Activated T-helper 1 cell treated with anti-CD3 and anti-CD28 coated beads, Interleukin-12 subunit alpha, Interleukin-12 subunit beta, Interleukin-2, Interleukin-4 antibody, amounts not matched to agents 30 ng/mL and 10 ng/mL and 1 ng/mL, durations not matched to agents 14 hours and 24 hours and 36 hours (primary cell): ENCODE measurements at regions not wholly inside any gene's neighbourhood (a gene's known extent, or its start where the extent isn't known, plus 50 kb on each side); places are given as distances from the start of the nearest gene placed in this dataset.

Source experiments
- DNase-seq: peaks from one replicate; pipeline ENCODE4 v3.0.0; 2021; ENCODE audit warnings: low spot score
- H3K27ac Mint-ChIP-seq: one replicate; pipeline ENCODE4 v1.8.0; 2021; ENCODE audit warnings: mild to moderate bottlenecking, mixed read lengths
- H3K27me3 Mint-ChIP-seq: one replicate; pipeline ENCODE4 v1.8.0; 2022; ENCODE audit warnings: mild to moderate bottlenecking, moderate library complexity, mixed read lengths; ENCODE audit not compliant: insufficient read depth
- H3K36me3 Mint-ChIP-seq: one replicate; pipeline ENCODE4 v1.8.0; 2021; ENCODE audit warnings: low read depth, mixed read lengths
- H3K4me1 Mint-ChIP-seq: one replicate; pipeline ENCODE4 v1.8.0; 2021; ENCODE audit warnings: low read depth, mixed read lengths
- H3K4me3 Mint-ChIP-seq: one replicate; pipeline ENCODE4 v1.8.0; 2021; ENCODE audit warnings: mild to moderate bottlenecking, moderate library complexity, mixed read lengths
- H3K9me3 Mint-ChIP-seq: one replicate; pipeline ENCODE4 v1.8.0; 2021; ENCODE audit warnings: mixed read lengths
- intact Hi-C: fragments of 100-400 bp; cut with micrococcal nuclease; formaldehyde crosslinking; loops from one replicate; pipeline ENCODE4 v1.15.1; 2024

DNA sequence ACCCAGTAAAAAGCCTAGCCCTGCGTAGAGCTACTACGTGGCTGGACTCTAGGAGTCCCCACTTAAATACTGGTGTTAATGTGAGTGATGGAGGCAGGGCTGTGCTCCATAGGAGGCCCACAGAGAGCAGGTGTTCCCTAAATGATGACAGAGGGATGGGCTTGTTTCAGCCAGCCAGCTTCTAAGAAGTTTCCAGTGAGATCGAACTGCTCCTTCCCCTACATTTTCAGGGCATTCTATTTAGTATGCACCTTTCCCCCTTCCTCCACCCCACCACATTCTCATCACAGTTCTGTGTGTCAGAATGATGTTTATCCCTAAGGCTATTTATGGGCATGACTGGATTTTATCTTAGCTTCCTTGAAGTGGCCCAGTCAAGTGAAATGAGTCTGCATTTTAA is 213.0 kb downstream of the TRIB2 start:
- DNase-seq = no peak
- Mint-ChIP-seq H3K27ac (no peak overlapping the region), H3K27me3 (peaks cover 41% of the 10 kb centered on the region), H3K4me3 (no peak overlapping the region), H3K36me3 (no peaks in the 10 kb centered on the region), H3K4me1 (peaks cover 10% of the 10 kb centered on the region), H3K9me3 (no peaks in the 10 kb centered on the region)
- intact Hi-C loops = loop anchor here (2.0 to 5.0 kb wide), 5 partner anchors 73 to 1757 kb away; no protein-coding TSS in a partner anchor

DNA sequence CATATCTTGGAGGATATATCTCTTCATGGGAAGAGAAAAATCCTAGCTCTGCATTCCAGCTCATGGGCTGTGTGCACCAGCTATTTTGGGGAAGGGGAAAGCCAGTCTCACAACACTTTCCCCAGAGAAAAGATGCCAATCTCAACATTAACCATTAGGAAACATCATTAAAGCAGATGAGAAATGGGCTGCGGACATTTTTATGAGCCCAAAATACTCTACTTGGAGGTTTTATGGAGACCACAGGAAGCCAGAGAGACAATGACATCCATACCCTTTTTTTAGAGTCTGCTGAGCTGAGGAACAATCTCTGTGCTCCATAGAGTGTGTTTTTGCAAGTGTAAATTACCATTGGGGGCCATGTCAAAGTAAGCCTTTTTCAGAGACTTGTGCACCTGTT is 213.7 kb downstream of the TRIB2 start:
- DNase-seq = no peak
- peaks cover 41% of the 10 kb centered on the region for H3K27me3 Mint-ChIP-seq
- intact Hi-C loops = loop anchor here (2.0 to 5.0 kb wide), 3 partner anchors 76 to 1103 kb away; no protein-coding TSS in a partner anchor
- peaks cover 10% of the 10 kb centered on the region for H3K4me1 Mint-ChIP-seq
- H3K27ac Mint-ChIP-seq = no peak overlapping the region
- no peaks in the 10 kb centered on the region for H3K9me3 Mint-ChIP-seq
- H3K36me3 Mint-ChIP-seq = no peaks in the 10 kb centered on the region
- H3K4me3 Mint-ChIP-seq = no peak overlapping the region

DNA sequence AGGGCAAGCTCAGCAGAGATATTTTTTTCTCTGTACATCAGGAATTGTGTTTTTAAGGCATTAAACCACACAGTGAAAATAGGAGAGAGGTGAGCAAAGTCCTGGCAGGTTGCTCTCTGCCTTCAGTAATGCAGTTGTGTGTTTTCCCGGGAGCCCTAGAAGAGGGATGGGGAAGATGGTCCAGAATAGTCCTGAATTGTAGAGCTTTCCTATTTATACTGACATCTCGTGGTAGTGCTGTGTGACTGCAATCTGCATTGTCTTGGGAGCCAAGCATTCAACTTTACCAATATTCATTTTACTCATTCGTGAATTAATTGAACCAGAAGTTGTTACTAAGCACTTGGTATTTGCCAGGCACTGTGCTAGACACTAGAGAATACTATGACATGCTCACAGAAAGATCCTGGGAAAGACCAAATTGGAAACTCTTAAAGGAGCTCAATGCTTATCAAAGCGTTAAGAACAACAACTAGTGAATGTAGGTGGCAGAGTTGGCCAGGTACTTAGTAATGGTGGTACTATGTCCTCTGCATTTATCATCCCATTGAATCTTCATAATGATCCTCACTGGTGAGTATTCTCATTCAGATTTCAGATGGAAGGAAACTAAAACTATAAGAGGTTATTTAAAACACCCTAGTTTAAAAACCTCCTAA is 214.6 kb downstream of the TRIB2 start:
- no peaks in the 10 kb centered on the region for H3K36me3 Mint-ChIP-seq
- H3K4me1 Mint-ChIP-seq = peaks cover 10% of the 10 kb centered on the region
- peaks cover 41% of the 10 kb centered on the region for H3K27me3 Mint-ChIP-seq
- H3K27ac Mint-ChIP-seq = no peak overlapping the region
- no peak for DNase-seq
- no peaks in the 10 kb centered on the region for H3K9me3 Mint-ChIP-seq
- intact Hi-C loops = loop anchor here (1.0 to 5.0 kb wide), 5 partner anchors 75 to 1104 kb away; partner anchors contain the start of gene TRIB2
- H3K4me3 Mint-ChIP-seq = no peak overlapping the region

DNA sequence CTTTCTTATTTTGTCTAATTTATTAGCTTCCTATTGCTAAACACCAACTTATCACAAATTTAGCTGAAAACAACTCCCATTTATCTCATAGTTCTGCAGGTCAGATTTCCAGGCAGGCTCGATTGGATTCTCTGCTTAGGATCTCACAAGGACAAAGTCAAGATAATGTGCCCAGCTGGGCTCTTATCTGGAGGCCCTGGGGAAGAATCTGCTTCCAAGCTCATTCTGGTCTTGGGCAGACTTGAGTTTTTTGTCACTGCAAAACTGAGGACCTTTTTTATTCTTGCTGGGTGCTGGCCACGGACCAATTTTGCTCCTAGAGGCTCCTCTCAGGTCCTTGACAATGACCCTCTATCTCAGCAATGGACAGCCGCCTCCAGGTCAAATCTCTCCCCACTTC is 215.5 kb downstream of the TRIB2 start:
- Mint-ChIP-seq H3K27ac (no peak overlapping the region), H3K9me3 (no peaks in the 10 kb centered on the region), H3K4me3 (no peak overlapping the region), H3K36me3 (no peaks in the 10 kb centered on the region), H3K4me1 (peaks cover 10% of the 10 kb centered on the region), H3K27me3 (peaks cover 38% of the 10 kb centered on the region)
- intact Hi-C loops = loop anchor here (5.0 kb wide), 1 partner anchor 1105 kb away; no protein-coding TSS in a partner anchor
- no peak for DNase-seq

DNA sequence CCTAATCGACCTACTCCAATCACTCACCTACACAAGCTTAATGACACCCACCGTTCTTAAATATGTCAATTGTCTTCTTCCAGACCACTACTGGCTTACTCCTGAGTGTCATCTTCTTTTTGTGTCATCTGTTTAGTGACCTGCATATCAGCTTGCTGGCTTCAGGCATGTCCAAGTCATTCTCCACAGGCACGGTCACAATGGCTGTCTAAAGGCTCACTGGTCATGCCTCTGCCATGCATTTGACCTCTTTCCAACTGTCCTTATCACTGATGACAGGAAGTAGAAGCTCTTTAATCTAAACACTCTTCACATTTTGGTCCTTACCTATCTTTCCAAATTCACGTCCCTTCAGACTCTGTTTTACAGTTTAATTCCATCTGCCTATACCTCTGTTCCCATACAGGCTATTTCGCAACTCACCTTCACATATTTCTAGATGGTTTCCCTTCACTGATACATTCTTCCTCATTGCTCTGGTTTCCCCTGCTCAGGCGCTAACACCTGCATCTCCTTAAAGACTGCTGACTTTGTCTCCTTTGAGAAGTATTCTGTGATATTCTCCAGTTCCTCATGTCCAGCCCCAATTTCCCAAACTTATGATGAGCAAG is 217.5 kb downstream of the TRIB2 start:
- H3K4me1 Mint-ChIP-seq = peaks cover 4% of the 10 kb centered on the region
- no peaks in the 10 kb centered on the region for H3K36me3 Mint-ChIP-seq
- no peak overlapping the region for H3K4me3 Mint-ChIP-seq
- intact Hi-C loops = loop anchor here (5.0 kb wide), 1 partner anchor 1107 kb away; no protein-coding TSS in a partner anchor
- peaks cover 25% of the 10 kb centered on the region for H3K27me3 Mint-ChIP-seq
- no peak for DNase-seq
- H3K27ac Mint-ChIP-seq = no peak overlapping the region
- no peaks in the 10 kb centered on the region for H3K9me3 Mint-ChIP-seq

DNA sequence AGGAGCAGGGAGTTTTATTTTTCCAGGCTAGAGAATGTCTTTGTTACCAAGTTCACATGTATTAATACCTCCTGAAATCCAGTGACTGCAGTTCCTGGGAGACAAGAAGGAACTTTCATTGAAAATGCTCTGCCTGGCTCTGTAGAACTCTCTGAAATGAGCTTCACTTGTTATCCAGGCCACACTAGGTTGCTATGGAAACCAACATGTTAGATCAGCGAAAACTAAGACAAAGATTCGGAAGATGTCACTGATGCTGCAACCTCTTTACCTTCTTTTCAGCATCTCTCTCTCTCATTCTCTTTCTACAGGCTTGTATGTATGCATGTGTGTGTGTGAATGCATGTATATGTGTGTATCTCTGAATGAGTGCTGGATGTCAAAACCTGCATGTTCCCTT is 218.5 kb downstream of the TRIB2 start:
- intact Hi-C loops = no loop called here
- peaks cover 25% of the 10 kb centered on the region for H3K27me3 Mint-ChIP-seq
- H3K27ac Mint-ChIP-seq = no peak overlapping the region
- H3K4me3 Mint-ChIP-seq = no peak overlapping the region
- H3K36me3 Mint-ChIP-seq = no peaks in the 10 kb centered on the region
- H3K4me1 Mint-ChIP-seq = peaks cover 4% of the 10 kb centered on the region
- no peak for DNase-seq
- no peaks in the 10 kb centered on the region for H3K9me3 Mint-ChIP-seq

DNA sequence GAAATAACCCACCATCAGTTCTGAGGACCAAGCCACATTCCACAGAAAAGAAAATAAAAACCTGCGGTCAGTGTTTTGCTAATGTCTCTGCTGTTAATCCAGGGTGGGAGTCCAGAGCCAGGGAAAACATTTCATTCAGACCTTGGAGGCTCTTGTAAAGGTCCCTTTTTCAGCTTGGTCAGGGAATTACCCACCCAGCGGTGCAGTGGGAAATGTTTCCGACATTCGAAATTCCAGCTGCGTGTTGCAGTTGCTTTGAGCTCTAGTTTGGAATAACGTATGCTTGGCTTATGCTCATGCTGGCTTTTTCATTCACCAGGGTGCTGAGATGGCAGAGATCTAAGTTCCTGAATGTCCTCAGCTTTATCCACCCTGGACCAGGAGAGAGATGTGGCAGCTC is 219.1 kb downstream of the TRIB2 start:
- intact Hi-C loops = no loop called here
- Mint-ChIP-seq H3K27ac (no peak overlapping the region), H3K27me3 (peaks cover 25% of the 10 kb centered on the region), H3K9me3 (no peaks in the 10 kb centered on the region), H3K36me3 (no peaks in the 10 kb centered on the region), H3K4me3 (no peak overlapping the region), H3K4me1 (peaks cover 4% of the 10 kb centered on the region)
- DNase-seq = no peak

DNA sequence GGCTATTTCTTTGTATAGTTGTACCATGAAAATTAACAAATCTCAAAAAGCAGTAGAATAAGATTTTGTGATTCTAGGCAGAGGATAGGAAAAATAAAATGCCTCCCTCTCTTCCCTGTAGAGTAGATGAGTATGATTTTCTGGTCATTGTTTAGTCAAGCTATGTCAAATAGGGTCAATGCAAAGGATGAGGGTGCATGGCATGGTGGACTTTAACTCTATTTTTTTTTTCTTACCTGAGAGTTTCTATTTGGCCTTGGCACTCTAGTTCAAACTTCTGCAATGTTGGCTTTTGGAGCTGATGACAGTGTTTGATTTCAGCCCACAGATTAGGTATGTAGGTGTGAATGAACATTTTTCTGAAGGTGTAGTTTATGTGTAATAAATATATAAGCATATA is 224.5 kb downstream of the TRIB2 start:
- Mint-ChIP-seq H3K9me3 (peaks cover 14% of the 10 kb centered on the region), H3K27me3 (peaks cover 4% of the 10 kb centered on the region), H3K4me3 (no peak overlapping the region), H3K36me3 (no peaks in the 10 kb centered on the region), H3K27ac (no peak overlapping the region), H3K4me1 (no peaks in the 10 kb centered on the region)
- no peak for DNase-seq
- intact Hi-C loops = no loop called here

DNA sequence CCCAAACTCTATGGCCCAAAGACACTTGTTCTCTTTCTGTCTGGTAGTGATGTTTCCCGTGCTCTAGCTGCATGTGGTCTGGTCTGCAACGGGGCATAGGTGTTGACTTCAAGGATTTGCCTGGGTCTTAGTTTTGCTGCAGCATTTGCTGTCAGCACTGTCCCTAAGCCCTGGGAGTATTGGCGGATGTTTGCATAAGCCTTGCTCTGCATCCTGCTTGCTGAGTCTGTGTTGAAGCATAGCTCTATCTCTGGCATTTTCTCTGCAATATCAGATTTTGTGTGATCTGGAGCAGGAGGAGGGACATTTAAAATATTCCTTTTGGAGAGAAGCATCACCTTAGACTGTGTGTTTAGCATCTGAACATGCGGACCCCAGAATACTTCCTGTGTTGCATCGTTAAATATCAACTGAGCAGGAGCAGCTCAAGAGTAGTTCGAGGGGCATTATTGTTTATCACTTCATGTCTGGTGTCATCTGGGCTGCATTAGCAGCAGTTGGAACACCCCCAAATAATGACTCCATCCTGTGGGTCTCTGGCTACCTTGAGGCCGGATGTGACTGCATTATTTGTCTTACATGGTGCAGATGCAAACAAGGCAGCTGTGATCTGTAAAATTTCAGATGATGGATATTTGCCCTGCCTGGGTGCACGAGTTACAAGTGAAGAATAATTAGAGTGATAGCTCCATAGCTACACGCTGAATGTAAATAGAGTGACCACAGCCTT is 231.7 kb downstream of the TRIB2 start:
- Mint-ChIP-seq H3K4me3 (no peak overlapping the region), H3K36me3 (peaks cover 1% of the 10 kb centered on the region), H3K9me3 (no peaks in the 10 kb centered on the region), H3K27me3 (peaks cover 24% of the 10 kb centered on the region), H3K4me1 (peaks cover 6% of the 10 kb centered on the region), H3K27ac (no peak overlapping the region)
- DNase-seq = no peak
- intact Hi-C loops = no loop called here

DNA sequence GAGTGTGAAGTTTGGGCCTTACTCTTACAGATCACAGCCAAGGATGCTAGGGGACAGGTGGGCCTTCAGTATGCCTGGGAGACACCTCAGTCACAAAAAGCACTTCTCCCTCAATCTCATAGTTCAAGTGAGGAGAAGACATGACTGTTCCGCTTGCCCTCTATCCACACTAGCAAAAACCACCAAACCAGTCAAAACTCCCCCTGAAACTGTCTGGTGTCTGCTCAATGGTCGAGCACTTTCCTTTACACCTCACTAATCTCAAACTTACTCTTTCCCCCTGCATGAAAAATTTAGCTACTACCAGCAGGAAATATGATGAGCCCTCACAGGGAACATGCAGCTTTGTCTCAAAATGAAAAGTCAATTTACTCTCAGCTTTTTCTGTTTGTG is 232.2 kb downstream of the TRIB2 start:
- no peak overlapping the region for H3K27ac Mint-ChIP-seq
- intact Hi-C loops = no loop called here

DNA sequence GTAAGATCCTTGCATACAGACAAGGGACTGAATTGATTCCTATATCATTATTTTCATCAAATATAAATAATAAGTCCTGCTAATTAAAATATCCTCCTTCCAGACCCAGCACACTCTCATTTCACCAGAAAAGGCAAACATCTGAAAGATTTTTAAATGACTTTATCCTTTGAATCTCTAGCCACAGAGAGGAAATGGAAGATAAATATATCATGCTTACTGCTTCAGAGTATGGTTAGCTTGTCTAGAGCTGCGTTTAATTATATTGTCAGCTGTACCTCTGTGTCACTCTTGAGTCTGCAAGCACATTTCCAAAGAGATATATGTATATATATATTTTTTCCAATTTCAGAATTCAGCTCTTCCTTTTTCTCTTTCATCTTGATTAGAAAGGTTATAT is 232.7 kb downstream of the TRIB2 start:
- Mint-ChIP-seq H3K4me1 (peaks cover 6% of the 10 kb centered on the region), H3K4me3 (no peak overlapping the region), H3K36me3 (peaks cover 1% of the 10 kb centered on the region), H3K27me3 (peaks cover 32% of the 10 kb centered on the region), H3K9me3 (no peaks in the 10 kb centered on the region), H3K27ac (no peak overlapping the region)
- intact Hi-C loops = no loop called here
- DNase-seq = no peak

More for the DNA sequence above, 232.2 kb downstream of the TRIB2 start:
- no peaks in the 10 kb centered on the region for H3K9me3 Mint-ChIP-seq
- H3K4me3 Mint-ChIP-seq = no peak overlapping the region
- H3K4me1 Mint-ChIP-seq = peaks cover 6% of the 10 kb centered on the region
- H3K36me3 Mint-ChIP-seq = peaks cover 1% of the 10 kb centered on the region
- peaks cover 29% of the 10 kb centered on the region for H3K27me3 Mint-ChIP-seq
- DNase-seq = no peak

DNA sequence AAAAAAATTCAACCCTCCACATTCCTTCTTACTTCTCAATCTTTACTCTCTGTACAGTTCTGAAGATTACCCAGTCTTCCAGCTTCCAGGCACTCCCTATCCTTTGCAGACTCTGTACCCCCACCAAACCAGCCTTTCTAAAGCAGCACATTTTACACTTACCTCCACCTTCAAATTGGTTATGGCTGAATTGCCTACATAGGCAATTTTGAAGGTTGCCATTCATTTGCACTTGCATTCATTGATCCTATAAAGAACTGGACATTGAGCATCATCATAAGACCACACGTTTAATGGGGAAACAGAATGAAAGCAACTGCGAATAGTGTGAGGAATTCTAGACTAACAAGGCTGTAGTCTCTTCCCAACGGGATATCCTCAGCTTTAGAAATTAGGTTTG is 233.4 kb downstream of the TRIB2 start:
- peaks cover 1% of the 10 kb centered on the region for H3K36me3 Mint-ChIP-seq
- H3K4me3 Mint-ChIP-seq = no peak overlapping the region
- no peaks in the 10 kb centered on the region for H3K9me3 Mint-ChIP-seq
- H3K4me1 Mint-ChIP-seq = peaks cover 6% of the 10 kb centered on the region
- intact Hi-C loops = no loop called here
- H3K27me3 Mint-ChIP-seq = peaks cover 33% of the 10 kb centered on the region
- no peak for DNase-seq
- H3K27ac Mint-ChIP-seq = no peak overlapping the region
